RWPE2 (cell line): ENCODE measurements at regions not wholly inside any gene's neighbourhood (a gene's known extent, or its start where the extent isn't known, plus 50 kb on each side); places are given as distances from the start of the nearest gene placed in this dataset.

ENCODE experiments used
- ATAC-seq: fragments of 200-7000 bp; cut with Tn5 transposase; 3 replicates; pipeline ENCODE4 v1.9.1; 2021; ENCODE audit warnings: low read depth
- DNase-seq: peaks from one replicate; pipeline ENCODE4 v3.0.0-alpha.2; 2020; ENCODE audit warnings: low spot score
- H3K27ac ChIP-seq: fragments of 450-650 bp; 2 replicates; pipeline ENCODE4 v1.5.1; 2017; ENCODE audit warnings: mild to moderate bottlenecking; ENCODE audit not compliant: poor library complexity, severe bottlenecking
- H3K27me3 ChIP-seq: fragments of 250-450 bp; sonication (Bioruptor Pico); 2 replicates; pipeline ENCODE4 v1.5.1; 2021; ENCODE audit warnings: mild to moderate bottlenecking, moderate library complexity; ENCODE audit not compliant: insufficient read depth, poor library complexity, severe bottlenecking
- H3K36me3 ChIP-seq: fragments of 250-450 bp; sonication (Bioruptor Pico); 2 replicates; pipeline ENCODE4 v1.5.1; 2020; ENCODE audit warnings: low read depth, mild to moderate bottlenecking, moderate library complexity
- H3K4me1 ChIP-seq: fragments of 250-450 bp; sonication (Bioruptor Pico); 2 replicates; pipeline ENCODE4 v1.5.1; 2021; ENCODE audit warnings: mild to moderate bottlenecking, moderate library complexity; ENCODE audit not compliant: insufficient read depth, poor library complexity, severe bottlenecking
- H3K4me3 ChIP-seq: fragments of 250-450 bp; sonication (Bioruptor Pico); 2 replicates; pipeline ENCODE4 v1.5.1; 2021; ENCODE audit warnings: mild to moderate bottlenecking, moderate library complexity; ENCODE audit not compliant: severe bottlenecking
- H3K9me3 ChIP-seq: fragments of 250-450 bp; sonication (Bioruptor Pico); 2 replicates; pipeline ENCODE4 v1.5.1; 2021; ENCODE audit warnings: mild to moderate bottlenecking, moderate library complexity; ENCODE audit not compliant: severe bottlenecking
- TF ChIP-seq, protein P1 (sequence below): fragments of 450-650 bp; IDR thresholded peaks from one replicate; pipeline ENCODE4 v1.5.1; 2017; ENCODE audit warnings: mild to moderate bottlenecking, moderate library complexity; ENCODE audit not compliant: poor library complexity, severe bottlenecking

DNA sequence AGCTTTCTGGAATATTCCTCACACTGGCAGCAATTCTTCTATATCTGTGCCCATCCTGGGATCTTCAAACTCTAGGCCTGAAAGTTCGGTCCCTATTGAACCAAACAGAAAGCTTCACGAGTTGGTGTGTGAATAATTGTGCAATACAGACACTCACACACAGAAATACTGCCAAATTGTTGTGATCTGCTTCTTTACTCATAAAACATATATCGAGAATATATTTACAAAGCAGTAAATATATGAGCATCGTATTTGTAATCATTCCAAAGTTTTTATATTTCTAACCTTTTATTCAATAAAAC is 56.6 kb upstream of the BEX4 start:
- Histone ChIP-seq H3K27ac (no peak overlapping the region), H3K27me3 (no peaks in the 10 kb centered on the region), H3K4me1 (peaks cover 14% of the 10 kb centered on the region), H3K9me3 (no peaks in the 10 kb centered on the region), H3K36me3 (no peaks in the 10 kb centered on the region), H3K4me3 (no peak overlapping the region)
- DNase-seq (no peak), ATAC-seq (no peak)
- TF ChIP-seq, protein P1, sequence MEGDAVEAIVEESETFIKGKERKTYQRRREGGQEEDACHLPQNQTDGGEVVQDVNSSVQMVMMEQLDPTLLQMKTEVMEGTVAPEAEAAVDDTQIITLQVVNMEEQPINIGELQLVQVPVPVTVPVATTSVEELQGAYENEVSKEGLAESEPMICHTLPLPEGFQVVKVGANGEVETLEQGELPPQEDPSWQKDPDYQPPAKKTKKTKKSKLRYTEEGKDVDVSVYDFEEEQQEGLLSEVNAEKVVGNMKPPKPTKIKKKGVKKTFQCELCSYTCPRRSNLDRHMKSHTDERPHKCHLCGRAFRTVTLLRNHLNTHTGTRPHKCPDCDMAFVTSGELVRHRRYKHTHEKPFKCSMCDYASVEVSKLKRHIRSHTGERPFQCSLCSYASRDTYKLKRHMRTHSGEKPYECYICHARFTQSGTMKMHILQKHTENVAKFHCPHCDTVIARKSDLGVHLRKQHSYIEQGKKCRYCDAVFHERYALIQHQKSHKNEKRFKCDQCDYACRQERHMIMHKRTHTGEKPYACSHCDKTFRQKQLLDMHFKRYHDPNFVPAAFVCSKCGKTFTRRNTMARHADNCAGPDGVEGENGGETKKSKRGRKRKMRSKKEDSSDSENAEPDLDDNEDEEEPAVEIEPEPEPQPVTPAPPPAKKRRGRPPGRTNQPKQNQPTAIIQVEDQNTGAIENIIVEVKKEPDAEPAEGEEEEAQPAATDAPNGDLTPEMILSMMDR: peak; percentile 34

DNA sequence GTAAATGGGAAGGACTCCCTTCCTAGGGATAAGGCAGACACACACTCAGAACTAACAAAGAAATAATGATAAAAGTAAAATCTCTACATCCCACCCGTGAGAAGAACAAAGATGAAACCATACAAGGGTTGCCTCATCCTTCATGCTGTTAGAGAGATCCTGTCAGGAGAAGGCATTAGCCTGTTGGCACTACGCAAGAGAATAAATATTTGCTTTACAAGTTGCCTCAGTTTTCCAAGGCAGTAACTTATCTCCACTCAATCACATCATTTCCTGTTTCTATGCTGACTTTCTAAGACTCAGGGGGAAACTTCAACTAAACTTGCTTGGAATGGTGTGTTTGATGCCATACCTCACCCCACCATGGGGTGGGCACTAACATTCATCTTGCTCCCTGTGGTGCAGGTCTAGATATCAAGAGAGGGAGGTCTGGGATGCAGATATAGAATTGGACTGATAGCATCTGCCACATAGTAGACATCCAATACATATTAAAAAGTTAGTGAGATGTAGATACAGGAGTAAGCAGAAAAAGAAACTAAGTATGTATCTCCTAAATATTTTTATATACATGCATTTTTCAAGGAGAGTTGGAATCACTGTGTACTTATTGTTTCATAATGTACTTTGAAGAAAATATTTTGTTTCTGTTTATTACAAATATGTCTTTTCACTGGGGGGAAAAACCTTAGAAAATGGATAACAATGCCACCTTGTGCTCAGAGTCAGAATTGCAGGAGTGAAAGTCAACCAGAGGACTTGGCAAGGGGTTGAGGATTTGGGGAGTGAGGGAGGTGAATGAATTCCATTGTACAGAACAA is 57.2 kb upstream of the BEX4 start:
- no peak; the same call in 2 of the 3 replicates for ATAC-seq

GRCh38 chrX:103155201-103155600 is 59.7 kb upstream of the BEX4 start:
- TF ChIP-seq, protein P1: no peak
- ATAC-seq (peak; percentile 16; the same call in 1 of the 3 replicates), DNase-seq (no peak)
- Histone ChIP-seq H3K9me3 (no peaks in the 10 kb centered on the region), H3K36me3 (no peaks in the 10 kb centered on the region), H3K27me3 (no peaks in the 10 kb centered on the region), H3K4me1 (peaks cover 20% of the 10 kb centered on the region), H3K4me3 (no peak overlapping the region), H3K27ac (no peak overlapping the region)

More for the DNA sequence above, 57.2 kb upstream of the BEX4 start:
- Histone ChIP-seq H3K9me3 (no peaks in the 10 kb centered on the region), H3K27me3 (no peaks in the 10 kb centered on the region), H3K4me3 (no peak overlapping the region), H3K27ac (no peak overlapping the region), H3K4me1 (peaks cover 14% of the 10 kb centered on the region), H3K36me3 (no peaks in the 10 kb centered on the region)
- no peak for DNase-seq
- TF ChIP-seq, protein P1: peak; percentile 66

DNA sequence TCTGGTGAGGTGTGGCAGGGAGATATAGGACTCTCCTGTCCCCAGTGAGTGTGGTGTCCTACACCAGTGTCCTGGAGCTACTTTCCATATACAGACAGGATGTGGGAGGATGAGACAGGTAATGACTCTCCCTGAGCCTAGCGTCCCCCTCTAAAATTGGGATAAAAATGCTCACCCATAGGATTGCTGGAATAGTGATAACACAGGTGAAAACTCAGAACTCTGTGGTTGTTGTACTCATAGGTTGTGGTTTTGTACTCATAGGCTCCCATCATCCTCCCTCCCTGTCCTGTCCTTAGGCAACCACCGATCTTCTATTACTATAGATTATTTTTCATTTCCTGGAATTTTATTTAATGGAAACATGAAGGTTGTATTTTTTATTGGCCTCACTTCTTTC is 60.7 kb upstream of the NXF3 start:
- no peak overlapping the region for H3K4me3 ChIP-seq
- no peaks in the 10 kb centered on the region for H3K36me3 ChIP-seq
- ATAC-seq: peak; percentile 35; the same call in 2 of the 3 replicates
- no peaks in the 10 kb centered on the region for H3K9me3 ChIP-seq
- H3K27me3 ChIP-seq: no peaks in the 10 kb centered on the region
- H3K4me1 ChIP-seq: peaks cover 20% of the 10 kb centered on the region
- DNase-seq: no peak
- TF ChIP-seq, protein P1: no peak
- H3K27ac ChIP-seq: no peak overlapping the region

GRCh38 chrX:103151799-103152198 is 58.9 kb upstream of the NXF3 start:
- peak; percentile 58 for ATAC-seq
- H3K9me3 ChIP-seq: no peaks in the 10 kb centered on the region
- peaks cover 20% of the 10 kb centered on the region for H3K4me1 ChIP-seq
- no peak overlapping the region for H3K4me3 ChIP-seq
- H3K36me3 ChIP-seq: no peaks in the 10 kb centered on the region
- TF ChIP-seq, protein P1: no peak
- no peaks in the 10 kb centered on the region for H3K27me3 ChIP-seq
- no peak for DNase-seq
- peak overlapping the region; percentile 81 for H3K27ac ChIP-seq
